ENCODE measurements at regions not wholly inside any gene's neighbourhood (a gene's known extent, or its start where the extent isn't known, plus 50 kb on each side); places are given as distances from the start of the nearest gene placed in this dataset.

- TF ChIP-seq EP300 (IDR thresholded peaks at IDR 0.05) (no peak), POLR2A (IDR thresholded peaks at IDR 0.05) (no peak), CTCF (IDR thresholded peaks at IDR 0.05) (no peak)
These were observed 96.6 kb upstream of the TBL1X start for GRCh38 chrX:9368262-9368661.
